ENCODE measurements at regions not wholly inside any gene's neighbourhood (a gene's known extent, or its start where the extent isn't known, plus 50 kb on each side); places are given as distances from the start of the nearest gene placed in this dataset.

GRCh38 chr5:93096561-93096960 is 484.5 kb downstream of the NR2F1-AS1 start:
- DNase-seq = no peak

- no peak for DNase-seq
Measured at GRCh38 chr5:93092349-93093105, 488.5 kb downstream of the NR2F1-AS1 start.

DNA sequence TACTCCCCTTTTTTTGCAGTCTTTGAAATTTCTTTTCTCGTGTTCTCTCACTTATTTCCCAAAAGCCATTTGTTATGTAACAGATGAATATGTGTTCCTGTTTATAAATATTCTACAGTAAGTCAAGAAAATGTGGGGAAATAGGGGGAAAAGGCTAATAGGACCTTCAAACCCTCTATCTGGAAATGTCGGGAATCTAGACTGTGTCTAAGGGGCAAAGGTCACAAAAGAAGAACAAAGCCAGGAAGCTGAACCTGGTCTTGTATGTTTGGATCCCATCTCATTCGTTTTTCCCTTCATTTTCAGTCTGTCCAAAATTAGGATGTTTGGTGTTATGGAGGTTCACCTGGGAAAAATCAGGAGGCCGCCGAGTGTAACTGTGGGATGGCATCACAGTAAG is 490.3 kb downstream of the NR2F1-AS1 start:
- DNase-seq = no peak

DNA sequence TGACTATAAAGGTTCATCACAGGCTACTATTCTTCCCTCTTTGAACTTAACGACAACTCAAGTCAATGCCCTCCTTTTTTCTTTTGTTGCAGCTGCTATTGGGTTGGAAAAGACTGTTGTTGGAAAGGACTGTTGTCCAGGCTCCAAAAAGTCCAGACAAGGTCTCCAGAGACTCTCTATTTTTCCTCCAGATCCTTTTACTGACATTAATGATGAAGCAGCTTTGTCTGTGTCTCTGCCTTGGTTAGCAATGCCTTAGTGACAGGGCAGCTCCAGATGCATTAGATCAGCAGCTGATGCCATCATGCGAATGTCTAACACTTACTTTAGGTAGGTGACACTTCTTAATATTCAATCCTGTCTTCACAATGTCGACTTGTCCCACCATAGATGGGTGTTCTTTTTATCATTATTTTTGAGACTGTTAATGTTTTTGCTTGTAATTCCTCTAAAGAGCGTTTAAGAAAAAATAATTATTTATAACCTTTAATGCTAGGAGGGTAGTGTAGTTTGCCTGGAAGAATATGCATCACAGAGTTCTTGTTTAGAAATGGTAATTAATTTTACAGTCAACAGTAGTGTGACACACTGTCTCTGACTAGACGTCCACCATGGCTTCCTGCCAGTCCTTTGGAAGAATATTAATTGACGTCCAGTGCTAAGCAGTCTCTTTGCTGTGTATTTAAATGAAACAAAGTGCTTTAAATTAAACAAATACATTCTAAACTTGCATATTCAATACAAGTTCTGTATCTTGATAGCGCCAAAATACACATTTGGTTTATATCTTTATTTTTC is 492.2 kb downstream of the NR2F1-AS1 start:
- no peak for DNase-seq

DNA sequence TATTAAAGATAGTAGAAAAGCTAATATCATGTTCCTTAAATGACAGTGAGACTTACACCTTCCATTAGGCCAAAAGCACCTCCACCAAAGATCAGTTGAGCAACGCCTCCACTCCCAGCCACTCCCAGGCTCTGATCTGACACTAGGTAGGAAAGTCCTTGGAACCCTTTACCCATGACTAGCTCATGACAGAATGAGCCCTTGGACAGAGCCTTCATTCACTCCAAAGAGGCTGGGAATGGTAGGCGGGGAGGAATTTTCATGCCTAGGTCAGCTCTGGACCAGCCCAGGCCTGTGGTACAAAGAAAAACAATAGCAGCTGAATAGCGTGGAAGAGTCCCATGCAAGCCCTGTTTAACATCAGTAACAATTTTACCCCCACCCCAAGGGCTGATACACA is 493.7 kb downstream of the NR2F1-AS1 start:
- no peak for DNase-seq

DNA sequence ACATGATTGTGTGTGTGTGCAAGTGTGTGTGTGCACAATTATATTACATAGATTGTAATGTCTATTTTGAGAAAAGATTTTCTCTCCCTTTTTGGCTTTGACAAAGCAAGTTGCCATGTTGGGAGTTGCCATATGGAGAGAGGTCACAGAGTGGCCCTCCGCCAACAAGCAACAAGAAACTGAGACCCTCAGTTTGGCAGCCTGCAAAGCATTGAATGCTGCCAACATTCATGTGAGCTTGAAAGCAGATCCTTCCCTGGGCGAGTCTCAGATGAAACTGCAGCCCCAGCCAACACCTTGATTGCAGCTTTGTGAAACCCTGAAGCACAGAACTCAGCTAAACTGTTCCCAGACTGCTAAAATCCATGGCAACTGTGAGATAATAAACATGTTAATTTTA is 498.0 kb downstream of the NR2F1-AS1 start:
- DNase-seq = no peak

- no peak for DNase-seq
Measured at GRCh38 chr5:93079046-93079445, 502.0 kb downstream of the NR2F1-AS1 start.

GRCh38 chr5:93078082-93079038 is 502.7 kb downstream of the NR2F1-AS1 start:
- DNase-seq = peak; percentile 85

DNA sequence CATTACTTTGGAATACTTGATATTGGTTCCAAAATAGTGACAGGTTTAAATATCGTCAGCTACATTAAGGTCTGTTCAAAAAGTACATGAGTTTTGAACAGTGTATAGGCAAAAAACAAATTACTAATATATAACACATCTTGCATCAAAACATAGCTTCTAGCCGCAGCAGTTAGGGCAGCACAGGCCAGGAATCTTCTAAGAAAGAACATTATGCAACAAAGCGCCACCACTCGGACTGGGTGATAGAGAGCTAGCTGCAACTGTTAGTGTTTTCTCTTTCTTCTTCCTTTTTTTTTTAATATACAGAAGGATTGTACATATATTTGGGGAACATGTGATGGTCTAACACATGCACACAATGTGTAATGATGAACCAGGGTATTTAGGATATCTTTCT is 504.5 kb downstream of the NR2F1-AS1 start:
- DNase-seq = no peak

DNA sequence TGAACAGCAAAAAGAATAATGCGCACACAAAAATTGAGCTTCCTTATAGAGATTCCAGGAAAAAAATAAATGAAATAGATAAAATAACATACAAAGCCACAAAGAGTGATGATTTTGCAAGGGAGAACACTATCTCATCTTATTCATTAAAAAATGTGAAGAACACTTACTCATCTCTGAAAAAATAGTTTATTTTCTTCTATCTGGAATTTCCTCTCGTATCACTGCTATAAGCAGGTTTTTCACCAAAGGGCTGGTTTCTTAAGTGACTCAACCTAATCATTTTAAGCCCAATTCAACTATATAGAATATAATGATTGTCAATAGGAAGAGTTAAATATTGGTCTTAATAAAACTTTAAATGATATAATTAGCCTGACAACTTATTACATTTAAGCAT is 504.9 kb downstream of the NR2F1-AS1 start:
- no peak for DNase-seq

GRCh38 chr5:93073547-93073946 is 507.5 kb downstream of the NR2F1-AS1 start:
- DNase-seq = no peak

DNA sequence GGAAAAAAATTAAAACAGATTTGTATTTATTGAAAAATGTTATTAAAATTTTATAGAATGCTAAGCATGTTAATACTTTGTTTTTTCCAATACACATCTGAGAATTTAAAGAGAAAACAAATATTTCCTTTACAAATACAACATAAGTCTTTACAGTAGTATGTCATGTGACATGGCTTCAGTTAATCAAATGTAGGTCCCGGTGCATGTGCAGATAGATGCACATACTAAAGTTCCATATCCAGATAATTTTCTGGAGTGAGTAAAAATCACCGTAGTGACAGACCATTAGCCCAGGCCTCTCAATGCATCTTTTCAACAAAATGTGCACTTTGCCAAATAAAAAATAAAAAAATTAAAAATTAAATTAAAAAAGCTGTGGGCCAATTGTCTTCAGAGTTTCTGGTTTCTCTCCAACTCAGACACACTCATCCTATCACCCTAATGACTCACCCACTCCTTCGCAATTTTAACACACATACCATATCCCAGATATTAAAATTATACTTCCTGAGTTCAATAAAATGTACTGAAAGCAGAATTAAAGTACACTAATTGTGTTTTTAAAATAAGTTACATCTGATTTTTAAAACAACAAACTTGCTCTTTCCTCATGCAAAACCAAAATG is 508.1 kb downstream of the NR2F1-AS1 start:
- DNase-seq = no peak

- DNase-seq = no peak
Measured at GRCh38 chr5:93071710-93072109, 509.3 kb downstream of the NR2F1-AS1 start.

- peak; percentile 54 for DNase-seq
Measured at GRCh38 chr5:93070938-93071337, 510.1 kb downstream of the NR2F1-AS1 start.

DNA sequence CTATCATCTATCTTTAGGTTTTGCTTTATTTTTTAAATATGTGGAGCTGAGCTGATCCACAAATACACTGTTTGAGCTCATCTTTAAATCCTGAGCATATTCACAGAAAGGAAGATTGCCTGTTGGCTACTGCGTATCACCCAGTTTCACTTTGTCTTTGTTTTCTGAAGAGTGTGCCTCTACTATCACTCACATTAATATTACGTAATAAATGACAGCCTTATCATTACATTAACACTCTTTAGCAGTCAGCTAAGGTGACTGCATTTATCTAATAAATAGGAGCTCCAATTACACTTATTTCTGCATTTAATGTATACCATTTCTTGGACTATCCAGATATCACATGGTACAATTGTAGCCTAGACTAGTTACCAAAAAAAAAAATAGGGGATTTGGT is 511.7 kb downstream of the NR2F1-AS1 start:
- DNase-seq = no peak

- no peak for DNase-seq
Measured at GRCh38 chr5:93062548-93062947, 518.5 kb downstream of the NR2F1-AS1 start.

- DNase-seq = no peak
Measured at GRCh38 chr5:93058309-93058708, 522.7 kb downstream of the NR2F1-AS1 start.

- no peak for DNase-seq
Measured at GRCh38 chr5:93057311-93057710, 523.7 kb downstream of the NR2F1-AS1 start.

GRCh38 chr5:93055971-93056370 is 525.0 kb downstream of the NR2F1-AS1 start:
- no peak for DNase-seq

DNA sequence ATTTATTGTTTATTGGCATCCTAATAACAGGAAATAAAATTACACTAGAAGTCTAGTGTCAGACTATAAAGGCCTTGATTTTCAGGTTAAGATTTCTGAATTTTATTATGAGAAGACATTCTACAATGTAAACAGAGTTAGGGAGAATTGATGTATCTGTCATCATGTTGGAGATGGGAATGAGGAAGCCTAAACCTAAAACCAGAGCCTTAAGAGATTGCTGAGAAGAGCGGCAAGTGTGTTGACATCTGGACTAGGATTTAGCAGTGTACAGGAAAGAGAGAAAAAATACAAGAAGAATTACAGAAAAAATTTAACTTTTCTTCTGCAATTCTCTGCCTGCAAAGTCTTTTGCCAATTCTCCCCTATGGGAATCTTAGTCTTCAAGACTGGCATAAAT is 525.5 kb downstream of the NR2F1-AS1 start:
- DNase-seq = no peak

GRCh38 chr5:93054424-93055163 is 526.4 kb downstream of the NR2F1-AS1 start:
- no peak for DNase-seq

- DNase-seq = no peak
Measured at GRCh38 chr5:93053825-93054224, 527.2 kb downstream of the NR2F1-AS1 start.

All from SHP77 treated with DMSO at 0.1 percent for 48 hours (cell line).